RWPE2 (cell line): ENCODE measurements at regions not wholly inside any gene's neighbourhood (a gene's known extent, or its start where the extent isn't known, plus 50 kb on each side); places are given as distances from the start of the nearest gene placed in this dataset.

ENCODE experiments used
- ATAC-seq: fragments of 200-7000 bp; cut with Tn5 transposase; 3 replicates; pipeline ENCODE4 v1.9.1; 2021; ENCODE audit warnings: low read depth
- DNase-seq: peaks from one replicate; pipeline ENCODE4 v3.0.0-alpha.2; 2020; ENCODE audit warnings: low spot score
- H3K27ac ChIP-seq: fragments of 450-650 bp; 2 replicates; pipeline ENCODE4 v1.5.1; 2017; ENCODE audit warnings: mild to moderate bottlenecking; ENCODE audit not compliant: poor library complexity, severe bottlenecking
- H3K27me3 ChIP-seq: fragments of 250-450 bp; sonication (Bioruptor Pico); 2 replicates; pipeline ENCODE4 v1.5.1; 2021; ENCODE audit warnings: mild to moderate bottlenecking, moderate library complexity; ENCODE audit not compliant: insufficient read depth, poor library complexity, severe bottlenecking
- H3K36me3 ChIP-seq: fragments of 250-450 bp; sonication (Bioruptor Pico); 2 replicates; pipeline ENCODE4 v1.5.1; 2020; ENCODE audit warnings: low read depth, mild to moderate bottlenecking, moderate library complexity
- H3K4me1 ChIP-seq: fragments of 250-450 bp; sonication (Bioruptor Pico); 2 replicates; pipeline ENCODE4 v1.5.1; 2021; ENCODE audit warnings: mild to moderate bottlenecking, moderate library complexity; ENCODE audit not compliant: insufficient read depth, poor library complexity, severe bottlenecking
- H3K4me3 ChIP-seq: fragments of 250-450 bp; sonication (Bioruptor Pico); 2 replicates; pipeline ENCODE4 v1.5.1; 2021; ENCODE audit warnings: mild to moderate bottlenecking, moderate library complexity; ENCODE audit not compliant: severe bottlenecking
- H3K9me3 ChIP-seq: fragments of 250-450 bp; sonication (Bioruptor Pico); 2 replicates; pipeline ENCODE4 v1.5.1; 2021; ENCODE audit warnings: mild to moderate bottlenecking, moderate library complexity; ENCODE audit not compliant: severe bottlenecking
- TF ChIP-seq, protein P1 (sequence below): fragments of 450-650 bp; IDR thresholded peaks from one replicate; pipeline ENCODE4 v1.5.1; 2017; ENCODE audit warnings: mild to moderate bottlenecking, moderate library complexity; ENCODE audit not compliant: poor library complexity, severe bottlenecking

DNA sequence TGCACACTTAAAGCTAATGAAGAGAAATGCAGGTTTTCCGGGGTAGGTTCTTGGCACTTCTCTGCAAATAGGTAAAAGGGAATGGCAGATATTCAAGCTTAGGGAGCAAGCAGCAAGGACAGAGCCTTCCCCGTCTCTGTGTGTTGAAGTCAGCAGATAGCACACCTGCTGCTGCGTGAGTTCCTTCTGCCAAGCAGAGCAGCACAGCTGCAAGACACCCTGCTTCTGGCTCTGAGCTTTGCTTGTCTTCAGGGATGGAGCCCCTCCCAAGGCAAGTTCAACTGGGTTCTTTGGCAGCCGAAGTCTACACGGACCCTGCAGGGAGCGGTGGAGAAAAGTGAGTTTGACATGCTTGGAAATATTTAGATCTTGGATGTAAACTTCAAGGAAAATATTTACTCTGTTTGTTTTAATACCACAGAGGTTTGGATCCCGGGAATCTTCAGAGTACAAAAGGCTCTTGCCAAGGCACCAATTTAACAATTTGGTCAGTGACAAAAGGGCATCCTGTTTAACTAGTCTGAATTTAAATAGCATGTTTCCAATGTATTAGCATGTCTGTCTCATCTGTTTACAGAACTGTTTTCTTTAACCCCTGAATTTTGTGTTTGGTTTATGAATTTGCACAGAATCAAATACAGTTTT, 113.4 kb upstream of the KCNJ16 start:
- Histone ChIP-seq H3K4me3 (no peak overlapping the region), H3K27ac (no peak overlapping the region), H3K27me3 (peaks cover 2% of the 10 kb centered on the region), H3K4me1 (no peaks in the 10 kb centered on the region), H3K9me3 (no peaks in the 10 kb centered on the region), H3K36me3 (no peaks in the 10 kb centered on the region)
- DNase-seq: no peak
- TF ChIP-seq, protein P1, sequence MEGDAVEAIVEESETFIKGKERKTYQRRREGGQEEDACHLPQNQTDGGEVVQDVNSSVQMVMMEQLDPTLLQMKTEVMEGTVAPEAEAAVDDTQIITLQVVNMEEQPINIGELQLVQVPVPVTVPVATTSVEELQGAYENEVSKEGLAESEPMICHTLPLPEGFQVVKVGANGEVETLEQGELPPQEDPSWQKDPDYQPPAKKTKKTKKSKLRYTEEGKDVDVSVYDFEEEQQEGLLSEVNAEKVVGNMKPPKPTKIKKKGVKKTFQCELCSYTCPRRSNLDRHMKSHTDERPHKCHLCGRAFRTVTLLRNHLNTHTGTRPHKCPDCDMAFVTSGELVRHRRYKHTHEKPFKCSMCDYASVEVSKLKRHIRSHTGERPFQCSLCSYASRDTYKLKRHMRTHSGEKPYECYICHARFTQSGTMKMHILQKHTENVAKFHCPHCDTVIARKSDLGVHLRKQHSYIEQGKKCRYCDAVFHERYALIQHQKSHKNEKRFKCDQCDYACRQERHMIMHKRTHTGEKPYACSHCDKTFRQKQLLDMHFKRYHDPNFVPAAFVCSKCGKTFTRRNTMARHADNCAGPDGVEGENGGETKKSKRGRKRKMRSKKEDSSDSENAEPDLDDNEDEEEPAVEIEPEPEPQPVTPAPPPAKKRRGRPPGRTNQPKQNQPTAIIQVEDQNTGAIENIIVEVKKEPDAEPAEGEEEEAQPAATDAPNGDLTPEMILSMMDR: no peak
- ATAC-seq: no peak

DNA sequence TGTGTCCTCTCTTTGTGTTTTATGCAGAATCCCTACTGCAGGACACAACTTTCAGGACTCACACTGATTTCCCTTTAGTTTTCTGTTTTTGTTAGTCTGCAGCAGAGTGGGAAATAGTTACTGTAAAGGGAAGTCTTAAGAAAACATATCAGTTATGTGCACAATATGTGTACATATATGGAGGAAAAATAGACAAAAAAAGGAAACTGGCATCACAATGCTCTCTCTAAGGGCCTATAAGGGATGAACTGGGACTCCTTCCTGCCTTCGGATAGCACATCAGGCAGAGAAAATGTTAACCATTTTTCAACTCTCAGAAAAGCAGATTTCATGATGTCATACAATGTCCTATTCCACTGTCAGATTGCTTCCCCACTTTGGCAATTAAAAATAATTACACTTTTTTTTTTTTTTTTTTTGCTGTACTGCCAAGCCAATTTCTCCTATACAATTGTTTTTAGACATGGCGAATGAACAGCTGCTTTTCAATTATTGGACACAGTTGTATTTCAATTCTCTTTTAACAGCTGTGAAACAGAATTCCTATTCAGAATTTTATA, 112.5 kb upstream of the KCNJ16 start:
- H3K27me3 ChIP-seq: peaks cover 2% of the 10 kb centered on the region
- no peak overlapping the region for H3K27ac ChIP-seq
- no peaks in the 10 kb centered on the region for H3K9me3 ChIP-seq
- ATAC-seq (no peak), DNase-seq (no peak)
- no peaks in the 10 kb centered on the region for H3K4me1 ChIP-seq
- H3K36me3 ChIP-seq: no peaks in the 10 kb centered on the region
- H3K4me3 ChIP-seq: no peak overlapping the region
- TF ChIP-seq, protein P1: no peak

GRCh38 chr17:69967910-69968411, 107.1 kb upstream of the KCNJ16 start:
- Histone ChIP-seq H3K27me3 (peaks cover 2% of the 10 kb centered on the region), H3K4me1 (no peaks in the 10 kb centered on the region), H3K9me3 (no peaks in the 10 kb centered on the region), H3K27ac (no peak overlapping the region), H3K36me3 (no peaks in the 10 kb centered on the region), H3K4me3 (no peak overlapping the region)
- TF ChIP-seq, protein P1: no peak
- ATAC-seq (no peak), DNase-seq (no peak)

- H3K27me3 ChIP-seq: peaks cover 2% of the 10 kb centered on the region
- no peak for DNase-seq
- H3K4me1 ChIP-seq: no peaks in the 10 kb centered on the region
- TF ChIP-seq, protein P1: no peak
- H3K4me3 ChIP-seq: no peak overlapping the region
- peaks cover 5% of the 10 kb centered on the region for H3K9me3 ChIP-seq
- no peaks in the 10 kb centered on the region for H3K36me3 ChIP-seq
- no peak for ATAC-seq
- H3K27ac ChIP-seq: no peak overlapping the region
Measured at GRCh38 chr17:69969897-69970296, 105.1 kb upstream of the KCNJ16 start.

GRCh38 chr17:69972251-69972650, 102.8 kb upstream of the KCNJ16 start:
- Histone ChIP-seq H3K9me3 (peaks cover 5% of the 10 kb centered on the region), H3K27ac (no peak overlapping the region), H3K27me3 (no peaks in the 10 kb centered on the region), H3K4me3 (no peak overlapping the region), H3K4me1 (no peaks in the 10 kb centered on the region), H3K36me3 (no peaks in the 10 kb centered on the region)
- DNase-seq: no peak
- ATAC-seq: no peak
- TF ChIP-seq, protein P1: no peak
